Body of pancreas (tissue), 4 donors: ENCODE measurements at regions not wholly inside any gene's neighbourhood (a gene's known extent, or its start where the extent isn't known, plus 50 kb on each side); places are given as distances from the start of the nearest gene placed in this dataset.

Source experiments
- CTCF ChIP-seq, 7 experiments: fragments of 450-650 bp in 4 of 7; fragments of 200-600 bp in 3 of 7; sonication (generic) in 3 of 7; IDR thresholded peaks; one replicate each; pipeline ENCODE4 v1.5.1; 2016 to 2019; ENCODE audit warnings: antibody characterized with exemption in 7 of 7
- POLR2A ChIP-seq, 3 donors: fragments of 450-650 bp; IDR thresholded peaks; one replicate each; pipeline ENCODE4 v1.6.1; 2016; ENCODE audit warnings: antibody characterized with exemption in 3 of 3, mild to moderate bottlenecking in 2 of 3

DNA sequence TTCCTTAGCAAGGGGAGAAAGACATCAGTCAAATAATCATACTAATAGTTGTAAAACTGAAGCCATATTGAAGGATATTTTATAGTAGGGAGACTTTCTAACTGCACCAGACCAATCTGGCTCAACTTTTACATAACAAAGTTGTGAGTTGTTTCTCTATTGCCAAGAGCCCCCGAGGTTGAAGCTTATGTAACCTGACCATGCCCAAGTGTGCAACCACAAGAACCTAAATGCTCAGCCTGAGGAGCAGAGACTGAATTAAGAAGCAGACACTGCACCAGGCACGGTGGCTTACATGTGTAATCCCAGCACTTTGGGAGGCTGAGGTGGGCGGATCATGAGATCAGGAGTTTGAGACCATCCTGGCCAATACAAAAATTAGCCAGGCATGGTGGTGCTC, 77.3 kb upstream of the ARMC3 start:
- TF ChIP-seq CTCF (IDR thresholded peaks at IDR 0.05) (no peak), POLR2A (IDR thresholded peaks at IDR 0.05) (no peak)
